ENCODE measurements at regions not wholly inside any gene's neighbourhood (a gene's known extent, or its start where the extent isn't known, plus 50 kb on each side); places are given as distances from the start of the nearest gene placed in this dataset.

- DNase-seq (ENCODE audit: low spot score) = no peak
These were observed 292.1 kb upstream of the CDH4 start for GRCh38 chr20:60959971-60960370.

DNA sequence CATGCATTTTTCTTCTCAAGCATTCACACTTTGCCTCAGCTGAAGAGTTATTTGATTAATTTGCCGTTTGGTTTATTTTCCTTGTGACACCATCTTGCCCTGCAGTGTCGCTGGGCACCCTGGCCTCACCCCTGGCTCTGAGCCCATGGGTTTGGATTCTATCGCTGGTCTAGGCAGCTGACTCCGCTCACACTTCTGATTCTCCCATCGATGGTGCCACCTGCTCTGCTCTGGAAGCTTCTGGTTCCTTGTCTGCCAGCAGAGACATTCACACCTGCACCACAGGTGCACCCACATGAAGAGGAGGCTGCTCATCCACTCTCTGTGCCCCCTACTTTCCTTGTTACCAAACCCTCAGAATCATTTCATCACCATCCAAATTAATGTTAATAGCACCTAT lies 291.6 kb upstream of the CDH4 start:
- DNase-seq (ENCODE audit: low spot score) = no peak

- no peak for DNase-seq (ENCODE audit: low spot score)
These were observed 290.5 kb upstream of the CDH4 start for GRCh38 chr20:60961551-60961950.

GRCh38 chr20:60962367-60963045 lies 289.6 kb upstream of the CDH4 start:
- DNase-seq (ENCODE audit: low spot score) = no peak

- DNase-seq (ENCODE audit: low spot score) = no peak
These were observed 288.9 kb upstream of the CDH4 start for GRCh38 chr20:60963146-60963545.

GRCh38 chr20:60964911-60965310 lies 287.1 kb upstream of the CDH4 start:
- no peak for DNase-seq (ENCODE audit: low spot score)

- DNase-seq (ENCODE audit: low spot score) = no peak
These were observed 286.0 kb upstream of the CDH4 start for GRCh38 chr20:60966031-60966430.

DNA sequence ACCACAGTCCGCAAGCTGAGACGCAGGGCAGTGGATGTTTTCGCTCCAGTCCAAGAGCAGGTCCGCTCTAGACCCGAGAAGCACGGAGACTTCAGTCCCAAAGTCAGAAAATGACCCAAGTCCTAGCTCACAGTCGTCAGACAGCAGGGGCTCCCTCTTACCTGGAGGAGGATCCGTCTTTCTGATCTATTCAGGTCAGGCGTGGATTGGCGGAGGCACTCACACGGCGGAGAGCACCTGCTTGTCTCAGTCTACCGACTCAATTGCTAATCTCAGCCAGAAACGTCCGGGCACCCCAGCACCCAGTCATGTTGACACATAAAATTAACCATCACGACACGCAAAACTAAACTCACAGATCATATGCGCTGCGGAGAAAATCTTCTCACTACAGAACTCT lies 285.3 kb upstream of the CDH4 start:
- no peak for DNase-seq (ENCODE audit: low spot score)

GRCh38 chr20:60967431-60968316 lies 284.4 kb upstream of the CDH4 start:
- DNase-seq (ENCODE audit: low spot score) = no peak

DNA sequence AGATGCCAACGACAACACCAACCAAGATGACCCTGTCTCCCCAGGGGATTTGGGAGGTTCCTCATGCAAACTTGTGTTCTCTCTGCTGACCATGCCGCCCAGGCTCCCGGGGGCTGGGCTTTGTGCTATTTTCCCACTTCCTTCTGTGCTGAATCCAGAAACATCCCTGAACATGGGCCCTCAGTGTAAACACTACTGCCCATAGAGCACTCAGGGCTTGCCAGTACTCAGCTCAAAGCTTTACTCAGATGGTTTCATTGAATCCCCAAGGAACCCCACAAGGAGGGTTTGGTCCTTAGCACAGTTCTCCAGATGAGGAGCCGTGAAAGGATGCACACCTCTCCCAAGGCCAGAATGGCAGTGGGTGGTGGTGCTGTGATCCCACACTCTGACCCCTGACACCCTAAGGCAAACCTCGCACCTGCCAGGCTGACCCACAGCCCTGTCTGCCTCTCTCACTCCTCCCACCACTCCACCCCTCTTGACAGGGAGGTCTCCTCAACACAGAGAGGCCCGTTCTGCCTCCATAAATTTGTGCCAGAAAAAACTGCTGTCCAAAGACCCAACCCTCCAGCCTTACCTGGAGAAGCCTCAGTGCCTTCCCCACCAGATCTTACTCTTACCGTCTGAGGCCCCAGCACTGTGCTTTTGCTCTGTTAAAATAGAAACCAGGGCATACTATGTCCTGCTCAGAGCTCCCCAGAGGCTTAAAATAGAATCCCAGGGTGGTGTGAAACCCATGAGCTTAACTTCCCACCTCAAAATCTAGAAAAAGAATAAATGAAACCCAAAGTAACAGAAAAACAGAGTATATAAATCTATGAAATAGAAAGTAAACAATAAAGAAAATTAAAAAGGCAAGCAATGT lies 283.0 kb upstream of the CDH4 start:
- DNase-seq (ENCODE audit: low spot score) = no peak

GRCh38 chr20:60970601-60971000 lies 281.5 kb upstream of the CDH4 start:
- DNase-seq (ENCODE audit: low spot score) = no peak

GRCh38 chr20:60974022-60974421 lies 278.0 kb upstream of the CDH4 start:
- DNase-seq (ENCODE audit: low spot score) = no peak

GRCh38 chr20:60974441-60974945 lies 277.6 kb upstream of the CDH4 start:
- DNase-seq (ENCODE audit: low spot score) = no peak

DNA sequence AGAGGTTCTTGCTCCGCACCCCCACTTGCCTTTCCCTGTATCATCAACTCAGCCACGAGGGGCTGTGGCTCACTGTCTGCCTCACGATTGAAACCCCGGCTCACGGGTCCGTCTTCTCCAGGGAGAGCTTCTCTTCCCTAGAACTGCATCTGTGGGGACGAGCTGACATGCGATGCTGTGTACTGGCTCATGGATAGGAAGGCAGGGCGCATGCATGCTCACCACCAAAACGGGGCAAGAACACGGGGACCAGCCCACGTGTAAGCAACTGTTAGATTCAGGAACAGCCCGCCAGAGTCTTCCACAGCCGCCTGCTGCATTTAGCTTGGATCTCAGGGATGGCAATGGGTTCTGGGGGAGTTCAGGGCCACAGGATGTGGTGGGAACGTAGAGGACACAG lies 275.9 kb upstream of the CDH4 start:
- DNase-seq (ENCODE audit: low spot score) = no peak

GRCh38 chr20:60976913-60977312 lies 275.1 kb upstream of the CDH4 start:
- DNase-seq (ENCODE audit: low spot score) = no peak

DNA sequence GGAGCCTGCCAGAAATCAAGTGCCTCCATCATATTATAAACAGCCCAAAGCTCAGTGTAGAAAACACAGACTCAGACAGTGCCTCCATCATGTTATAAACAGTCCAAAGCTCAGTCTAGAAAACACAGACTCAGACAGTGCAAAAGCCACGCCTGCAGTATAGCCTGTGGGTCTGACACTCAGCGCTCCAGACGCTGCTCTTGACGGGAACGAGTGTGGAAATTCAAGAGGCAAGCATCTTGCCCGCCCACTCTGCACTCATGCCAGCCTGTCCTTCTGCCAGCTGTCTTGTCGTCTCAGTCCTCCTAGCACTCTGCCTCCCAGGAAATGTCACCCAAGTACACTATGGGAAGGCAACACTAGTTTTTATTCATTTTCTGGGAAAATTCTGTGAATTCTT lies 274.2 kb upstream of the CDH4 start:
- no peak for DNase-seq (ENCODE audit: low spot score)

GRCh38 chr20:60984666-60985065 lies 267.4 kb upstream of the CDH4 start:
- DNase-seq (ENCODE audit: low spot score) = no peak

- DNase-seq (ENCODE audit: low spot score) = no peak
These were observed 265.4 kb upstream of the CDH4 start for GRCh38 chr20:60986506-60987156.

DNA sequence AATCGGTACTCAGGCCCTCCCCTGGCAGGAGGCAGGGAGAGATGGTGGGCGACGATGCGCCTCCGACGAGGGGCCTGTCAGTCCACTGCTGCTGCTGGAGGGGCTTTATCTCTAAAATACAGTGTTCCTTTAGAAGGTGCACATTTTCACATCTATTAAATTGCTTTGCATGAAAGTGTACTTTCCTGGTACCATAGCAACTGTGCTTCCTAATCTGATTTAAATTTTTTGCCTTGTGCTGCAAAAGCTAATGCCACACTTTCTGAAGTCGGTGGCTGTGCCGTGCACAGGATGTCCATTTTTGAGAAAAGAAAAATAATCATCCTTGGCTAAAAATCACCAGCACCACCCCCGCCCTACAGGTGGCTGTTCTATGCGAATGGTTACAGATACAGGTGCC lies 262.0 kb upstream of the CDH4 start:
- DNase-seq (ENCODE audit: low spot score) = no peak

DNA sequence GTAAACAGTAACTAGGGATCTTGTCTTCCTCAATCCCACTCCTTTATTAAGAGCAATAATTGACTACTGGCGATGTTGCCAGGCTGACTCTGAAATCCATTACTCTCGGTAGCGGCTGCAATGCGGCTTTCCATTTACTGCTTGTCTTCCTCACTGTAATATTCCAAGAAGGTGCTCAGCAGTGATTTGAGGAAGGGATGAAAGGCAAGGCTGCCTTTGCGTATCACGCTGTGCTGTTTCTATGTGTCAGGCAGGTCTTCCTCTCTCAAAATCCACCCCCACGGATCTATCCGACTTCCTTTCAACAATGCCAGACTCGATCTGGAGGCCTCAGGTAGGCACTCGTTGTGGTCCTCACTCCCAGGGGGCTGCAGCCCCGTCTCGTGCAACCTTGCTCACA lies 261.4 kb upstream of the CDH4 start:
- DNase-seq (ENCODE audit: low spot score) = no peak

DNA sequence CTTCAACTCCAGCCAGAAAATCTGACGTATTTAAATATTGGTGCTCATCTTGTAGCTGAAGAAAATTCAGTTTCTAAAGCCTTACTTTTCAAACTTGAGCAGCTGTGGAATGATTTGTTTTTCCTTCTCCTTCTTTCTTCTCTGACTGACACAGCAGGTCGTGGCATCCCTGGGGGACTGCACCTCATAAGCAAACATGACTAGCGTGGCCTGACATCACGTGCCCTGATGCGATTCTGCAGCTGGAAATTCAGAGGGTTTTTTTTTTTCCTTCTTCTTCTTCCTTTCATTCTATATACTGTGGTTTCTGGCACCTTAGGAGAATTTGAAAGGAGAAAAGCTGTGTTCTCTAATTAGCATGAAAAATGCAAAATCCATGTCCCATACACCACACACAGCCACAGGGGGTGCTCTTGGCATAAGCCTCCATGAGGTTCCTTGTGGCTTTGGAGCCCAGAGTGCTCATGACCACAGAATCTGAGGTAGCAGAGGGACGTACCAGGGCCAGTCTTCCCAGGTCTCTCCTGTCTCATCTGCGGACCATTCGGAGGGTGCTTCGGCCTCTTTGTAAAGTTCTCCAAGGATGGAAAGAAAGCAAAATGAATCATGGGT lies 258.5 kb upstream of the CDH4 start:
- no peak for DNase-seq (ENCODE audit: low spot score)
